H1 (cell line): ENCODE measurements at regions not wholly inside any gene's neighbourhood (a gene's known extent, or its start where the extent isn't known, plus 50 kb on each side); places are given as distances from the start of the nearest gene placed in this dataset.

Experiments
- KDM4A ChIP-seq: IDR thresholded peaks from one replicate; pipeline ENCODE4 v1.7.1; 2012; ENCODE audit warnings: low read depth, mild to moderate bottlenecking, moderate library complexity, low read length, inconsistent platforms; ENCODE audit not compliant: severe bottlenecking
- RNF2 ChIP-seq: fragments of 200-900, 300-1000 bp; sonication (generic); IDR thresholded peaks from 2 replicates; pipeline ENCODE4 v1.7.1; 2016; ENCODE audit warnings: borderline replicate concordance, low read depth, mild to moderate bottlenecking, antibody characterized with exemption, low read length; ENCODE audit not compliant: poor library complexity, severe bottlenecking; ENCODE audit errors: missing control alignments
- SIRT6 ChIP-seq: IDR thresholded peaks from one replicate; pipeline ENCODE4 v1.7.1; 2012; ENCODE audit warnings: low read length, inconsistent platforms

GRCh38 chr9:13750061-13750460, 470.6 kb upstream of the MPDZ start (continued):
- TF ChIP-seq SIRT6 (no peak), KDM4A (no peak), RNF2 (no peak)
